H1 (cell line): ENCODE measurements at regions not wholly inside any gene's neighbourhood (a gene's known extent, or its start where the extent isn't known, plus 50 kb on each side); places are given as distances from the start of the nearest gene placed in this dataset.

Experiments used
- CHD1 ChIP-seq: IDR thresholded peaks from 2 replicates; pipeline ENCODE4 v1.6.1; 2012; ENCODE audit warnings: low read depth, low read length, improper control_type of control experiment
- CTCF ChIP-seq, 3 experiments: IDR thresholded peaks; 1 replicate in 2 of 3; 2 replicates in 1 of 3; pipeline versions ENCODE4 v1.5.1 to v1.6.1; 2011; ENCODE audit warnings: low read length in 3 of 3, mild to moderate bottlenecking in 3 of 3, inconsistent platforms in 2 of 3, low read depth in 1 of 3, moderate library complexity in 1 of 3; ENCODE audit not compliant: insufficient read depth in 1 of 3; ENCODE audit errors: control extremely low read depth in 1 of 3
- EP300 ChIP-seq, 2 experiments: IDR thresholded peaks; 1 replicate in 1 of 2; 2 replicates in 1 of 2; pipeline ENCODE4 v1.6.1; 2011 to 2012; ENCODE audit warnings: low read depth in 2 of 2, low read length in 2 of 2, mild to moderate bottlenecking in 2 of 2, borderline replicate concordance in 1 of 2, inconsistent platforms in 1 of 2, moderate library complexity in 1 of 2
- EZH2 ChIP-seq: fragments of 200-600 bp; sonication (generic); IDR thresholded peaks from 2 replicates; pipeline ENCODE4 v1.7.1; 2012; ENCODE audit warnings: low read depth, mild to moderate bottlenecking, moderate library complexity, low read length, inconsistent platforms; ENCODE audit not compliant: severe bottlenecking
- JUN ChIP-seq: IDR thresholded peaks from 2 replicates; pipeline ENCODE4 v1.6.1; 2011; ENCODE audit warnings: low read depth, mild to moderate bottlenecking, improper control_type of control experiment, low read length
- JUND ChIP-seq: IDR thresholded peaks from 2 replicates; pipeline ENCODE4 v1.6.1; 2011; ENCODE audit warnings: mild to moderate bottlenecking, improper control_type of control experiment, low read length
- POLR2A ChIP-seq, 2 experiments: IDR thresholded peaks; 1 replicate in 1 of 2; 2 replicates in 1 of 2; pipeline ENCODE4 v1.6.1; 2011; ENCODE audit warnings: low read depth in 2 of 2, low read length in 2 of 2, mild to moderate bottlenecking in 2 of 2; ENCODE audit errors: control extremely low read depth in 1 of 2
- POU5F1 ChIP-seq: IDR thresholded peaks from 2 replicates; pipeline ENCODE4 v1.6.1; 2011; ENCODE audit warnings: low read depth, mild to moderate bottlenecking, low read length, moderate library complexity
- RFX5 ChIP-seq: IDR thresholded peaks from 2 replicates; pipeline ENCODE4 v1.6.1; 2011; ENCODE audit warnings: low read depth, low read length, improper control_type of control experiment, borderline replicate concordance
- TCF12 ChIP-seq: IDR thresholded peaks from 2 replicates; pipeline ENCODE4 v1.6.1; 2011; ENCODE audit warnings: low read depth, mild to moderate bottlenecking, low read length

- TF ChIP-seq TCF12 (no peak), POLR2A (IDR thresholded peaks at IDR 0.05; ENCODE audit: control extremely low read depth in 1 of 2, low read depth in 2 of 2, low read length in 2 of 2) (no peak), EZH2 (no peak), POU5F1 (no peak), RFX5 (no peak), CTCF (IDR thresholded peaks at IDR 0.05; ENCODE audit: control extremely low read depth in 1 of 3, insufficient read depth in 1 of 3, low read depth in 1 of 3, low read length in 3 of 3) (no peak), JUND (no peak), JUN (no peak), CHD1 (no peak), EP300 (IDR thresholded peaks at IDR 0.05; ENCODE audit: borderline replicate concordance in 1 of 2, low read depth in 2 of 2, low read length in 2 of 2) (no peak)
Observed at GRCh38 chr3:70824078-70824477, 511.6 kb upstream of the MDFIC2 start.
